ENCODE measurements at regions not wholly inside any gene's neighbourhood (a gene's known extent, or its start where the extent isn't known, plus 50 kb on each side); places are given as distances from the start of the nearest gene placed in this dataset.

GRCh38 chr13:74768521-74769085 is 634.4 kb upstream of the KLF12 start:
- H3K79me2 ChIP-seq (ENCODE audit: control insufficient read depth, insufficient read depth, low read length) = no peaks in the 10 kb centered on the region
- FAIRE-seq (no peak), DNase-seq (ENCODE audit: low read depth, low spot score) (no peak)
- no peak overlapping the region for H3K27ac ChIP-seq (ENCODE audit: control insufficient read depth, insufficient read depth, low read length)
- H3K4me2 ChIP-seq (ENCODE audit: control insufficient read depth, extremely low read depth, insufficient read depth, low read depth, low read length) = no peak overlapping the region
- no peaks in the 10 kb centered on the region for H3K9me1 ChIP-seq (ENCODE audit: control insufficient read depth, extremely low read depth, insufficient read depth, low read length)
- H3K9ac ChIP-seq (ENCODE audit: control insufficient read depth, extremely low read depth, insufficient read depth, low read length) = no peak overlapping the region
- no peak for TF ChIP-seq CTCF (optimal IDR thresholded peaks at IDR 0.05 in 1 of 3, IDR thresholded peaks at IDR 0.05 in 1 of 3, conservative IDR thresholded peaks at IDR 0.05 in 1 of 3; ENCODE audit: extremely low read depth in 1 of 3, insufficient read depth in 2 of 3, low read length in 3 of 3)
- no peak for TF ChIP-seq EZH2 (IDR thresholded peaks at IDR 0.05; ENCODE audit: low read length)
- H3K4me1 ChIP-seq (ENCODE audit: control insufficient read depth, extremely low read depth, insufficient read depth, low read length) = no peaks in the 10 kb centered on the region
- H3K4me3 ChIP-seq (ENCODE audit: control insufficient read depth in 2 of 3, extremely low read depth in 1 of 3, insufficient read depth in 2 of 3, low read depth in 1 of 3, low read length in 3 of 3) = no peak overlapping the region
- no peaks in the 10 kb centered on the region for H3K9me3 ChIP-seq (ENCODE audit: control insufficient read depth, low read depth, low read length)
- dilution Hi-C loops (cut with MboI; ENCODE audit: extremely low pct_ligation_motif_present, low sequenced_read_pairs) = no loop called here
- no peak overlapping the region for H2AFZ ChIP-seq (ENCODE audit: control insufficient read depth, low read length)
- H3K36me3 ChIP-seq (ENCODE audit: control insufficient read depth in 2 of 2, extremely low read depth in 1 of 2, insufficient read depth in 2 of 2, low read length in 2 of 2) = no peaks in the 10 kb centered on the region
- no peaks in the 10 kb centered on the region for H3K27me3 ChIP-seq (ENCODE audit: control insufficient read depth, extremely low read depth, insufficient read depth, low read length)
- H4K20me1 ChIP-seq (ENCODE audit: control insufficient read depth, extremely low read depth, insufficient read depth, low read length) = no peaks in the 10 kb centered on the region

GRCh38 chr13:74767050-74767449 is 632.8 kb upstream of the KLF12 start:
- Histone ChIP-seq H3K4me1 (ENCODE audit: control insufficient read depth, extremely low read depth, insufficient read depth, low read length) (no peaks in the 10 kb centered on the region), H3K9me3 (ENCODE audit: control insufficient read depth, low read depth, low read length) (no peaks in the 10 kb centered on the region), H4K20me1 (ENCODE audit: control insufficient read depth, extremely low read depth, insufficient read depth, low read length) (no peaks in the 10 kb centered on the region), H3K4me3 (ENCODE audit: control insufficient read depth in 2 of 3, extremely low read depth in 1 of 3, insufficient read depth in 2 of 3, low read depth in 1 of 3, low read length in 3 of 3) (no peak overlapping the region), H3K27me3 (ENCODE audit: control insufficient read depth, extremely low read depth, insufficient read depth, low read length) (no peaks in the 10 kb centered on the region), H2AFZ (ENCODE audit: control insufficient read depth, low read length) (no peak overlapping the region), H3K79me2 (ENCODE audit: control insufficient read depth, insufficient read depth, low read length) (no peaks in the 10 kb centered on the region), H3K9me1 (ENCODE audit: control insufficient read depth, extremely low read depth, insufficient read depth, low read length) (no peaks in the 10 kb centered on the region), H3K9ac (ENCODE audit: control insufficient read depth, extremely low read depth, insufficient read depth, low read length) (no peak overlapping the region), H3K4me2 (ENCODE audit: control insufficient read depth, extremely low read depth, insufficient read depth, low read depth, low read length) (no peak overlapping the region), H3K27ac (ENCODE audit: control insufficient read depth, insufficient read depth, low read length) (no peak overlapping the region), H3K36me3 (ENCODE audit: control insufficient read depth in 2 of 2, extremely low read depth in 1 of 2, insufficient read depth in 2 of 2, low read length in 2 of 2) (no peaks in the 10 kb centered on the region)
- TF ChIP-seq EZH2 (IDR thresholded peaks at IDR 0.05; ENCODE audit: low read length) = no peak
- dilution Hi-C loops (cut with MboI; ENCODE audit: extremely low pct_ligation_motif_present, low sequenced_read_pairs) = no loop called here
- FAIRE-seq (no peak), DNase-seq (ENCODE audit: low read depth, low spot score) (no peak)

- H3K4me3 ChIP-seq (ENCODE audit: control insufficient read depth in 2 of 3, extremely low read depth in 1 of 3, insufficient read depth in 2 of 3, low read depth in 1 of 3, low read length in 3 of 3) = no peak overlapping the region
Measured at GRCh38 chr13:74765955-74766354, 631.8 kb upstream of the KLF12 start.

More at GRCh38 chr13:74765955-74766354, 631.8 kb upstream of the KLF12 start:
- H3K9me1 ChIP-seq (ENCODE audit: control insufficient read depth, extremely low read depth, insufficient read depth, low read length) = no peaks in the 10 kb centered on the region
- no peaks in the 10 kb centered on the region for H3K9me3 ChIP-seq (ENCODE audit: control insufficient read depth, low read depth, low read length)
- TF ChIP-seq CTCF (optimal IDR thresholded peaks at IDR 0.05 in 1 of 3, IDR thresholded peaks at IDR 0.05 in 1 of 3, conservative IDR thresholded peaks at IDR 0.05 in 1 of 3; ENCODE audit: extremely low read depth in 1 of 3, insufficient read depth in 2 of 3, low read length in 3 of 3) = no peak
- TF ChIP-seq EZH2 (IDR thresholded peaks at IDR 0.05; ENCODE audit: low read length) = no peak
- H3K79me2 ChIP-seq (ENCODE audit: control insufficient read depth, insufficient read depth, low read length) = no peaks in the 10 kb centered on the region
- no peak overlapping the region for H3K27ac ChIP-seq (ENCODE audit: control insufficient read depth, insufficient read depth, low read length)
- DNase-seq (ENCODE audit: low read depth, low spot score) (no peak), FAIRE-seq (no peak)
- no peak overlapping the region for H3K9ac ChIP-seq (ENCODE audit: control insufficient read depth, extremely low read depth, insufficient read depth, low read length)
- no peaks in the 10 kb centered on the region for H3K27me3 ChIP-seq (ENCODE audit: control insufficient read depth, extremely low read depth, insufficient read depth, low read length)
- H3K4me2 ChIP-seq (ENCODE audit: control insufficient read depth, extremely low read depth, insufficient read depth, low read depth, low read length) = no peak overlapping the region
- no peaks in the 10 kb centered on the region for H4K20me1 ChIP-seq (ENCODE audit: control insufficient read depth, extremely low read depth, insufficient read depth, low read length)
- no peak overlapping the region for H2AFZ ChIP-seq (ENCODE audit: control insufficient read depth, low read length)
- dilution Hi-C loops (cut with MboI; ENCODE audit: extremely low pct_ligation_motif_present, low sequenced_read_pairs) = no loop called here
- H3K36me3 ChIP-seq (ENCODE audit: control insufficient read depth in 2 of 2, extremely low read depth in 1 of 2, insufficient read depth in 2 of 2, low read length in 2 of 2) = no peaks in the 10 kb centered on the region
- H3K4me1 ChIP-seq (ENCODE audit: control insufficient read depth, extremely low read depth, insufficient read depth, low read length) = no peaks in the 10 kb centered on the region
